ENCODE measurements at regions not wholly inside any gene's neighbourhood (a gene's known extent, or its start where the extent isn't known, plus 50 kb on each side); places are given as distances from the start of the nearest gene placed in this dataset.
"Not testable (repeated sequence)": the region's sequence is repeated elsewhere in the genome, so short reads cannot be mapped to it uniquely, and the experiment has no call there.

DNA sequence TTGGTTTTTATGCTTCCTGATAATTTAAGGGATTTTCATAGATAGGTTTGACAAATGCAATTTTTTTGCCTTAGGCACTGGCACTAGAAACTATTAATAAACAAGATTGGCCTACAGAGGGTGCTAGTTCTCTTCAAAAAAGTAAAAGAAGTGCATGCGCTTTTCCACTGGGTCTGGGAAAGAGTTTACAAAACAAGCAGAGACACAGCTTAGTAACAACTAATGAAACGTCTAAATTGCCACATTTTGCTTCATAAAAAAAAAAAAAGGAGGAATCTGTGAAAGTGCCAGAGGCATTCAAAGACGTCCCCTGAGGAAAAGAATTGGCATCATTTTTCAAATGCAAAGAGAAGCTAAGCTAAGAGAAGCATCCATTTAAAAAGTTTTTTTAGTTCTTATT lies 58.3 kb upstream of the EEA1 start:
- FAIRE-seq = peak; percentile 64

- no peak for FAIRE-seq
These were observed 58.9 kb upstream of the EEA1 start for GRCh38 chr12:92987846-92988621.

- FAIRE-seq = no peak
These were observed 59.6 kb upstream of the EEA1 start for GRCh38 chr12:92988622-92989130.

DNA sequence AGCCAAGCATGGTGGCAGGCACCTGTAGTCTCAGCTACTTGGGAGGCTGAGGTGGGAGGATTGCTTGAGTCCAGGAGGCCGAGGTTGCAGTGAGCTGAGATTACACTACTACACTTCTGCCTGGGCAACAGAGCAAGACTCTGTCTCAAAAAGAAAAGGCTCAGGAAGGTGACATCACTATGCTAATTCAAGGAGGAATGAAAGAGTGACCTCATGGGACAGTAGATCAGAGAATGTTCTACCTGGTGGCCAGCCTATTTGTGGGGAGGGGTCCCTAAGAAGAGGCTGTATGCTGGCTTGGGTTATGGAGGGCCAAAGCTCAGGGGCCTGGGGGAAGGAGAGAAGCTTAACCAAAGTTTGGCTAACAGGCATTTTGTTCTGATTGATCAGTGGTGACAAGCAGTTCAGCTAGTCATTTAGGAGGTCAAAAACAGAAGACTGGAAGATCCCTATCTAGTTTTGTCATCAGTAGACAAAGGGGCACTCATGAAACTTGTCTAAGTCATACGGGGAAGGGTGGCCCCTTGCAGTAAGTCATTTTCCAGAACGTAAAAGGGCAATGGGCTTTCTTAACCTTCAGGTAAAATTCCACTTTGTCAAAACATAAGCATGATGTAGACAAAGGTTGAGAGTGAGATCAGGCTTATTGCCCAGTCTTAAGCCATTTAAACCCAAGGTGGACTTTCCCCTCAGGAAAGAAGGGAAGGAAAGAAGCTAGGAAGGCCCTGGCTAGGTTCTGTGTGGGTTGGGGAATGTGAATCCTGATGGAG lies 60.8 kb upstream of the EEA1 start:
- no peak for FAIRE-seq

GRCh38 chr12:92991134-92991533 lies 62.0 kb upstream of the EEA1 start:
- FAIRE-seq = no peak

- FAIRE-seq = no peak
These were observed 62.9 kb upstream of the EEA1 start for GRCh38 chr12:92992041-92992440.

GRCh38 chr12:92993259-92993658 lies 64.2 kb upstream of the EEA1 start:
- no peak for FAIRE-seq

DNA sequence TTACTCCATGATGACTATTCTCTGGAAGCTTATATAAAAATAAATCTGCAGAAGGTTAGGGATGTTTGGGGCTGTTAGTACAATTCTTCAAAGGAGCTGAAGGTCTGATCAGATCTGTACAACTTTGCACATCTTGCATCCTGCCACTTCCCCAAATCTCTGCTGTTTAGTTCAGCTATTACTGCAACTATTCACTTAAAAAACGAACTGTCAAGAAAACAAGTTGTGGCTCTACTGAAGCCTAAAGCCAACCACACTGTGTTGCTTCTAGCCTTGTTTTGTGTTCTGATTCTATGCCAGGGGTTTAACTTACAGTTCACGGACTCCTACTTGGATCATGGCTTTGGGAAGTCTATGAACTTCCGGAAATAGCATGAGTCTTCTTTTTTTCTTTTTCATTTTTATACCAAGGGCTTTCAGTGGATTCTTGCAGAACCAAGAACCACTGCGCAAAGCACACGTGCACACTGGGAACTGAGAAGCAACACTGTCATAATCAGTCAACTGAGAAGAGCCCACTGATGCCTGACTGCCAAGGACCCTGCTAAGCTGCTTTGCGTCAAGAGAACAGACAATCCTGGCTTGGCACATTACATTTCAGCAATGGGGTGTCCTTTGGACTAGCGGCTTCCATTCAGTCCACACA lies 66.3 kb upstream of the EEA1 start:
- FAIRE-seq = no peak

DNA sequence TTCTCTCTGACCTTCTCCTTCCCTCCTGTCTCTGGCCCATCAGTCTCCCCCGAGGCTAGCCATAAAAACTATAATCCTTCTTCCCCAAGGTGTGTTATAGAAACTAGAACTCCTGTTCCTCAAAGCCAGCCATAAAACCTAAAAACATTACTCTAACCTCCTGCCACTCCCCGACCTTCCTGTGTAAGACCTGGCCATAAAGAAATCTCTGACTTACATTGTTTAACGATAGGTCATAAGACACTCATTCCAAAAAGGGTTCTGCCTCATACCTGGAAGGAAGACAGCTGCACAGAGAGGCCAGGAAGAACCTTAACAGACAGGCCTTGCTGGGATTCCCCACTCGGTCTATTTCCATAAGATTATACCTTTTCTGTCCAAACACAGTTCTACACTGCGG lies 70.9 kb upstream of the EEA1 start:
- FAIRE-seq = no peak

GRCh38 chr12:93001407-93001806 lies 72.3 kb upstream of the EEA1 start:
- FAIRE-seq = no peak

GRCh38 chr12:93002293-93003054 lies 73.4 kb upstream of the EEA1 start:
- FAIRE-seq = no peak

DNA sequence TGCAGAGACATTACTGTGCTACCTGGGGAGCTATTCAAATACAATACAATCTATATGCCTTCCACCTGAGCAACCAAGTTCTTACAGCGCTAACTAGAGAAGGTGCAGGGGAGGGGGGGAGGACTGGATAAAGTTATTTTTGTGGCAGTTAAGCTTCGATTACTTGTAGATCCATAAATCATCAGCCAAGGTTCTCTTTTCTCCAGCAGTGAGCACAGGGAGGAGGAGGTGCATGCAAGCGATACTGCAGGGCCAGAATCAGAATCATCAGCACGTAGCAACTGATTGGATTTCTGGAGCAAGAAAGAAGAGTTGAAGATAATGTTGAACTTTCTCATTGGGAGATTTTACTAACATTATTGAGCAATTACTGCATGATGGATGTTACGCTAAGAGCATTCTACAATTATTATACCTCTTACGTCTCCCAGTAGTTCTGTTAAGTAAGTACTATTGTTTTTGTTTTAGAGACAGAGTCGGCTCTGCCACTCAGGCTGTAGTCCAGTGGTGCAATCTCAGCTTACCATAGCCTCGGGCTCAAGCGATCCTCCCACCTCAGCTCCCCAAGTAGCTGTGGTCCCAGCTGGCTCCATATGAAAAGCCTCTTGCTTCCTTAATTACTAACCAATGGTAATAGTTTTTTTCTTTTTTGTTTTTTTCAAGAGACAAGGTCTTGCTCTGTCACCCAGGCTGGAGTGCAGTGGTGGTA lies 74.6 kb upstream of the EEA1 start:
- no peak for FAIRE-seq

DNA sequence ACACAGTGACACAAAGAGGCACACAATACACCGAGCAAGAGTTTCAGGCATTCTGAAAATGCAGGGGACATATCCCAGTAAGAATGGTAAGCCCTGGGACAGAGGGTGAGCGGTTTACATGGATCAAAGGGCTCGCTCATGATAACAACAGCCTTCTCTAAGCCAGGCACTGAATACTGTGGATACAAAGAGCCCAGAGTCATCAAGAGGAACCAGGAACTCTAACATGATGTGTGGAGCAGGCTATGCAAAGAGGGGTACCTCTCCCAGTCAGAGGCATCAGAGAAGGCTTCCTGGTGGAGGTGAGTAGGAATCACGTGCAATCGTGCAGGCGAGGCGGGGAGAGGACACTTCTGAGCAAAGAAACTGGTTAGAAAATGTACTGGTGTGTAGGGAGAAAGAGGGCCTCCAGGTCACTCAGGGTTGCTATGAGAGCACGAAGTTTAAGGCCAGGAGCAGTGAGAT lies 76.9 kb upstream of the EEA1 start:
- no peak for FAIRE-seq

DNA sequence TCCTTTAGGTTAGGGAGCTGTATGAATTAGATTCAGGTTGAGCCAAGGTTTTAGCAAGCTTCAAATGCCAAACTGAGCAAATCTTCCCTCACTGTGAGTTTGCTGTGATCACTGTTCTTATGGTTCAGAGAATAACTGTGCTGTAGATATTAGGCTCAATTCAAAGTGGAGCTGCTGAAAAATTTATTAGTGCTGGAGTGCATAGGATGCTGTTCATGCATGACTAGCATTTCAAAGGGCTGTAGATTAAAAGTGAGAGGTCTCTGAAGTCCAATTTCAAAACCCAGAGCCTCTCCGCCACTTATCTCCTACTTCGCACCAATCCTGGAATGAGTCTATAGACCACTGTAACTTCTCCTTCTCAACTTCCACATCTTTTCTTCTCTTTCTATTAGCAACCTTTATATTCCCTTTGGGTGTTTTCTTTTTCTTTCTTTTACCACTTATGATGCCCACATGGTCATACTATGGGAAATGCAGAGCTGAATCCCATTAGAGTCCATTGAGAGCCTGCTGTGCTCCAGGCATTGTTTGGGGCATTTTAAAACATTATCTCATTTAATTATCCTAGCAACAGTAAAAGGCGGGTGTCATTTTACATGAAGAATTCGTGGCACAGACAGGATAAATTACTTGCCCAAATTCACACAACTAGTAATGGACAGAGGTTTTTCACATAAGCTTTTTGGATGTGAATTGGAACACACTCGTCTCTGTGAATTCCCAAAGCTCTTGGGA lies 77.5 kb upstream of the EEA1 start:
- FAIRE-seq = no peak

GRCh38 chr12:93007544-93007943 lies 78.4 kb upstream of the EEA1 start:
- FAIRE-seq = no peak

GRCh38 chr12:93008044-93008778 lies 79.1 kb upstream of the EEA1 start:
- FAIRE-seq = no peak

- FAIRE-seq = not testable (repeated sequence)
These were observed 79.8 kb upstream of the EEA1 start for GRCh38 chr12:93008880-93009279.

DNA sequence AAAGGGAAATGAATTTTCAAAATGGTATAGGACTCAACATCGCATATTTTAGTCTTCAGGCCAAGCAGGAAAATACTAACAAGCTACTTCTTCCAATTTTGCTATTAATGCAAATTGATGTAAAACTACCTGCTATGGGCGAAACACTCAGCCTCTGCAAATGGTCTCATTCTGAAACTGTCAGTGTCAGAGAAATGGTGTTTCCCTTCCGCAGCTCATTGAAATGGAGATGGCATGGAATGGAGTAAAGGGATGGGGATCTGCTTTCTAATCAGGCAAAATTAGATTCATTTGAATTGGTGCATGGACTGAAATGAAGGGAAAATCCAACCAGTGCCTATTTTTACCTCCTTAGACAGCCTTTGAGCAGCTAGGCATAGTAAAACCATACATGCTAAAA lies 80.4 kb upstream of the EEA1 start:
- no peak for FAIRE-seq

DNA sequence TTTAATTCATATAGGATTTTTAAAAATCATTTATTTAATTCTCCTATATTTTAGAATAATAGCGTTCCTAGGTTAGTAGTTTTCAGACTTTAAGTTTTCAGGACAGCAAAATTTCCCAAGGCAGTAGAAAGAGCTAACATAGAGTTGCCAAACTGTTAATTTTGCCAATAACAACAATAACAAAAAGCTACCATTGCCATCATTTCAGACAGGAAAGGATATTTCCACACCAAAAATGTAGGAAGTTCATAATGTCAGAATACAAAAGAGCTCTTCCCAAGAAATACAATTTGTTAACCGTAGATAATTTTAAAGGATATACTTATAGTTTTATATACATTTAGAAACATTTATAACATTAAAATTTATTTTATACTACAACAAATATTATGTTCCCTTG lies 81.4 kb upstream of the EEA1 start:
- no peak for FAIRE-seq

- FAIRE-seq = no peak
These were observed 82.0 kb upstream of the EEA1 start for GRCh38 chr12:93011100-93011499.
